ENCODE measurements at regions not wholly inside any gene's neighbourhood (a gene's known extent, or its start where the extent isn't known, plus 50 kb on each side); places are given as distances from the start of the nearest gene placed in this dataset.

DNA sequence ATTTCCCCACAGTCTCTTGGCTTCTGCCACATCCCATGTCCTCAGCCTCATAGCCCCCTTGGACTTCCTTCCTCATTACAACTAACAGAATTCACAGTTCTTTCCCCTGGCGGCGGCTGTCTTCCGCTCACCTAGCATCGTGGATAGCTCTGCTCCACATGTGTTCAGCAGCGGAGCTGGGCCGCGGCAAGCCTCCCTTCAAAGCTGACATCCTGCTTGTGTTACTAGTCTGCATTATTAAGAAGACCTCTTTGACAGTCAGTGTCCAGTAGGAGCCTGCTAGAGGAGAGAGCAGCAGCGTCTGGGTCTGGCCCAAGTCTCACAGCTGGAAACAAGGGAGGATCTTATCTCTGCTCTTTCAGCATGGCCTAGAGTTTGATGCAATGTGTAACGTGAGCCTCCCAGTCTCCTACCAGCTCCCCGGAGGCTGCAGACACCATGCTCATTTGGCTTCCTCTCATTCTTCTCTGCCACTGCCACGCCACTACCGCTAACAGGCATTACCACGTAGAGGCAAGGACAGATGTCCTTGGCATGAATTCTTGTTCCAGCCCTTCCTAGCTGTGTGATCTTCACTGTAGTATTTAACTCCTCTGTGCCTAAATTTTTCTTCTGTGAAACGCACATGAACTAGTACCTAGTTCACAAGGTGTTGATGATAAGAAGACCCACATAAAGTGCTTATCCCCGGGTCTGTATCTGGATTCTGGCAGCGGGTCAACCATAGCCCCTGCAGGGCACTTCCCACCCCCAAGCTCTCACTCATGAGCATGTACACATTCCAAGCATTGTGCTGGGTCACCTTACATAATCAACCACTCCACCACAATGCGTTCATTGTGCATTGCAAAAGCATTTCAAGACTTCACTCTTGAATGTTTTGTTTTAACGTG is 107.1 kb upstream of the BACH2 start:
- DNase-seq (ENCODE audit: low read depth): peak; percentile 53

DNA sequence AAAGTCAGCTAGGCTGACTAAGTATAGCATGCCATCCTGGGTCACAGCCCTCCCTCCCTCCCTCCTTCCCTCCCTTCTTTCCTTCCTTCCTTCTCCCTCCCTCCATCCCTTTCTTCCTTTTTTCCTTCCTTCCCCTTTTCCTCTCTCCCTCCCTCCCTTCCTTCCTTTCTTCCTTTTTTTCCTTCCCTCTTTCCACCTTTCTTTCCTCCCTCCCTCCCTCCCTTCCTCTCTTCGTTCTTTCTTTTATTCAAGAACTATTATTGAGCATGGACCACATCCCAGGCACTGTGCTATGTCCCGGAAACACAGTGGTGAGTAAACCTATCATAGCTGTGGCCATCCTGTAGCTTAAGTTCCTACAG is 106.2 kb upstream of the BACH2 start:
- DNase-seq (ENCODE audit: low read depth): no peak

- DNase-seq (ENCODE audit: low read depth): no peak
Observed at GRCh38 chr6:90401933-90402830, 105.5 kb upstream of the BACH2 start.

DNA sequence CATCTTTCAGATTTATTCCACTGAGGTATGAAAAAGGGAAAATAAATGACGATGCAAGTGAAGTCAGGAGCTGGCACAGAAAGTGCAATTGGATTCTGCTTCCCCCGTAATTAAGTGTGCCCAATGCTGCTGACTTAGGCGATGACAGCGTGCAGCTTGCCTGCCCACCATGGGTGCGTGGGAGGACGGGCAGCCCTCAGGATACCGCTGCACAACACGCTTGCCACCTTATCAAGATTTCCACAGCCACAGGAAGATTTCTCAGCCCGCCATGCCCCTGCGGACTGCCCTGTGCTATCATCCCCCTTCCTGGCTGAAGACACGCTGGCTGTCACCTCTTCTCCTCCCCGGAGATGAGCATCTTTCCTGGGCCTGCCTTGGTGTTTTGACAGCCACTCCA is 103.3 kb upstream of the BACH2 start:
- no peak for DNase-seq (ENCODE audit: low read depth)

DNA sequence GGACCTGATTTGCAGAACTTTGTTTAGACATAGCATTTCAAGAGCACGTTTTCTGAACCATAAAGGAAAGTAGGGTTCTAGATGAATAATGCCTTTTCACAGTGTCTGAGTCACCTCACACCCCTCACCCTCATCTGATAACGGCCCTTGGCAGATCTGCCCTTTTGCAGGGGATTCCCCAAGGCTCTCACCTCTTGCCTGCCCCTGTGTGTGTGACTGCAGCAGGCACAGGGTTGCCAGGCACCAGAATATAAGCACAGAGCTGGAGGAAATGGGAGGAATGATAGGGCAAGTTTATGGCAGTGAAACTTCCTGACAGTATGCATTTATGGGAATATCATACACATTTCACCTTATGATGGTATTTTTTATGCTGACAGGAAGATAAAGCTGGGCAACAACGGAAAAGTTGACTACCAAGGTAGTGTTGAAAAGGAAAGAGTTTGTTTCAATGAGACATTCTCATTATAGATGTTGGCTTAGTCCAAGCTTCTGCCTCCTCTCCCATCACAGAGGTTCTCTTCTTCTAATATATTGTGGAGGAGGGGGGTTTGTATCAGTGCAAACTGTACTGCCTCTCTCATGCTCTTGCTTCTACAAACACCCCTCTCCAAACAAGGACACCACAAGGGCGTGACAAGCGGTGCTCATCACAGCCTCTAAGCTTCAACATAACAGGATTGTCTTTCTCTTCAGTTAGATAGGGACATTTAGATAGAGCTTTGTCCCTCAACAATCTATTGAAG is 101.5 kb upstream of the BACH2 start:
- no peak for DNase-seq (ENCODE audit: low read depth)

GRCh38 chr6:90397047-90397446 is 100.4 kb upstream of the BACH2 start:
- no peak for DNase-seq (ENCODE audit: low read depth)

DNA sequence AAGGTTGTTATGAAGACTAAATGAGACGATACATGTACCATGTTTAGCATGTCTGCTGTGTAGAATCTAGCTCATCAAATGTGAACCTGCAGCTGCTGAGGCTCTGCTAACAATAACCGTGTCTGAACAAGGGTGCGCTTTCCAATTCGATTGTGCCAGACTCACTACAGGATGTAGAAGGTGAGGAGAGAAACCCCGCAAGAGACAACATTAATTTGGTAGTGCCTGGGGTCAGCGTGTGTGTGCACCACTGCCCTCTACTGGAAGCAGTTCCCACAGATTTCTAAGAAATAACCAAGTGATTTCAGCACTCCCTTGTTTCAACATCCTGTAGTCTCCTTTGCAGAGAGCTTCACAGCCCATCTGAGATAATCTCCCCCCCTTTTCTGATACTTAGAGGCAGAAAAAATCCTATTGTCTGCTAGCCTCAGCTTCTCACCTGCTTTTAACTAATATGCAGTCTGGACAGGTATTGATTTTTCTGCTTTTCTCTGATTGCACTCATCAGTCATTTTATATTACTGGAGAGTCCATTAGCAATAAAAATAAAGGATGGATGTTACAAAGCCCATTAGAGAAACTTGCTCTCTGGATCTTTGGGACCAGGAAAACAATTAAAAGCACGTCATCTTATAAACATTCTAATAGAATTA is 96.7 kb upstream of the BACH2 start:
- peak; percentile 65 for DNase-seq (ENCODE audit: low read depth)

GRCh38 chr6:90390379-90390778 is 93.7 kb upstream of the BACH2 start:
- no peak for DNase-seq (ENCODE audit: low read depth)

DNA sequence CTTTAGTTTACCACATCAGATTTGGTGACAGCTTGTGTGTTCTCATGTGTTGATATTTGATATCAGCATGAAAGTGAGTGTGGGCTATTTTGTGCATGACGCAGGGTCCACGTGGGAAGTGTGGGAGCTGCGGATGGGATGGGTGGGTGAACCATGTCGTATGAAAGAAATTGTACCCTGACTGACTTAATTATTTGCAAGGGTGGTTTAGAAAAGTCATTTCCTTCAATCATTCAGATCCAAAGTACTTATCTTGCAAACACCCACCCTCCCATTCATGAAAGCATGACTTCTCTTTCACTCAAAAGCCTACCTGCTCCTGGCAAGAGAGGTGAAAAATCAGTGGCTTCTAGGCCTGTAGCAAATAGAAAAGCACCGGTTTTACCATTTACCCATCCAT is 91.8 kb upstream of the BACH2 start:
- DNase-seq (ENCODE audit: low read depth): no peak

DNA sequence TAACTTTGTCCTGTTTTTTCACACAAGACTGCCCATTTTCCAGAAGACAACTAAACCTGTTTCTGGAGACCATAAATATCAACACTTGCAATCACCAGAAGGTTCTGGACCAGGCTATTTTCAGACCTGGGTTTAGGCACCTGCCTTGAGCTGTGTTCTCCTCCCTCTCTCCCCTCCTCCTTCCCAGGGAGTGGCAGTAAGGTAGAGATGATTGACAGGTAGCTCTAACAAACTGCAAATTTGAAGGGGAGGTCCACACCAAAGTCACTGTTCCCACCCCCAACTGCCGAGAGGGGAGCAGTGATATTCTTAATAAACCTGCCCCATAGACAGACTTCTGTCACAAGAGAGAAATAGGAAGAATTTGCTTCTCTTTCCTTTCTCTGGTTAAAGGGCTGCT is 91.2 kb upstream of the BACH2 start:
- DNase-seq (ENCODE audit: low read depth): no peak

DNA sequence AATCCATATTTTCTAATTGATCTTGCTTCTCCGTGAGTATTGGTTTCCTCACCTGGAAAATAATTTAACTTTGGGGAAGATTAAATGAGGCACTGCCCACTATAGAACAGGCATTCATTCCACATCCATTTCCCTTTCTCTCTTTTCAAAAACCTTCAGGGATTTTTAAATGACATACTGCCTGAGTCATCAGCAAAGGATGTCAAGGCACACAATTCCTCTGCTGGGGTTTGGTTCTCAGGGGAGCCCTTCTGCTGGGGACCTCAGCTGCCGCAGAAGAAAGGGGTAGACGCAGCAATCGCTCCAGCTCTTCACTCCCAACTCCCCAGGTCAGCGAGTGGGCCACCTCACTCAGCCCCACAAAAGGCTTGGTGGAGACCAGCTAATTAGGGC is 90.7 kb upstream of the BACH2 start:
- peak; percentile 15 for DNase-seq (ENCODE audit: low read depth)

DNA sequence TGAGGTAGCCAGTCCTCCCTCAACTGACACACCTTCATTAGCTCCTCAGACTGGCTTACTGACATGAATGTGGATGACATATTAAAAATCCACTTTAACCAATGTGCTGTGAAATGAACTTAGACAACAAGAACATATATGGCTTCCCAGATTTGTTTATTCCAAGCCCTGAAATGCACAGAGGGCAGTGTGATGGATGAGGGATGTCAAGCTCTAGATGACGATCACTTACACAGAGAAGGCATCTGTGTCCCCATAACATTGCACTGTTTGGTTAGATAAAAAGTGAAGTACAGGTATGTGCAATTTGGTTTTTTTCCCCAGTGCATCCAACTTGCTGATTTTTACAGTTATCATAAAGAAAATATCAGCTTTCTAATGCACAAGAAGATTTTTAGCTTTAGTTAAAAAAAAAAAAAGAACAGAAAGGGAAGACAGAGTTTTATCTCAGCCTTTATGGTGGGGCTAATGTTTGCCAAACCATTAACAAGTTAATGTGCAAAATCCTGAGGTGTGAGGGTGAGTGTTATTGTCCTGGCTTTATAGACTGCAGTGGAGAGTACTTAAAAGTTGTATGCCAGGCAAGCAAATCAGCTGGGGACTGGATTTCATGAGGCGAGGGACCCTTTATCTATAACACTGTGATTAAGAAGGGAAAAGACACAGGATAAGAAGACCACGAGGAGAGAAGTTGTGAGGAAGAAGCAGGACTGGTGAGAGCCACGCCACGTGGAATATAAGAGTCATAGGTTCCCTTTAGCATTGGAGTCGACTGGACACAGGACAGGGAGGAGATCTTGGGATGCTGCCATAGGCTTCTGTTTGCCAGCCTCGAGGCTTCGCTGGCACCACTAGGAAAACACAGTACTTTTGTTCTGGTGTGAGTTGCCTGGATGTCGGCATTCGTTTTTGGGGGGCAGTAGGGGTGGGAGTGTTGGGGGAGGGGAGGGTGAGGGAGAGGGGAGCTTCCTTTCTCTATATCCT is 90.0 kb upstream of the BACH2 start:
- no peak for DNase-seq (ENCODE audit: low read depth)

- DNase-seq (ENCODE audit: low read depth): no peak
Observed at GRCh38 chr6:90385759-90386313, 89.2 kb upstream of the BACH2 start.

DNA sequence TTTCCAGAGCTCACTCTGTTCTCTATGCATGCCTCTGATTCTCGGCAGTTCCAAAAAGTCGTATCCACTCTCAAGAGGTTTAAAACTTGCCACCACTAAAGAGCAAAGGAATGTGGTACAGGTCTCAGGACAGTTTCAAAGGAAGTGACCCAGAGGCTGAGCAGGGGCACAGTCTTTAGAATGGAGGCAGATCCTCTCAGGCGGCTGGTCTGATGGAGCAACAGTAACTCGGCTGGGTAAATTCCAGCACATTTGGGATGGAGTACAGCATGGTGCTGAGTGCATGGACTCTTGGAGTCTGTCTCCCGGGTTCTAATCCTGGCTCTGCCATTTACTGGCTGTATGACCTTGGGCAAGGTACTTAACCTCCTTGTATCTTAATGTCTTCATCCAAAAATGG is 88.1 kb upstream of the BACH2 start:
- DNase-seq (ENCODE audit: low read depth): no peak

- DNase-seq (ENCODE audit: low read depth): no peak
Observed at GRCh38 chr6:90383196-90383822, 86.7 kb upstream of the BACH2 start.

DNA sequence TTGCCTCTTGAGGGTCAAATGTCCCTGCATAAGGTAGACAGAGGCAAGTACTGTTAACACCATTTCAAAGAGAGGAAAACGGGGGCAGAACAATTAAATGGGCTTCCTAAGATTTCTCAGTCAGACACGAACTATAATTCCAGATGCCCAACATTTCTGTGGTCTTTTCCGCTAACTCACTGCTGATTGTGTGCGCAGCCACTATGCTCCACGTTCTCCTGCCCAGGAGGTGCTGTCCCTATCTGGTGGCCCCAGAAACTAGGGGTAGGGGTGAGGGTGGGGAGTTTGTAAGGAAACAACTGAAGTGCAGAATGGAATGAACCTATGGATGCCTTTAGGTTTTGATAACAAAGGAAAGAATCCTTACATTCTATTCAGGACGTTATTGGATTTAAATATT is 86.1 kb upstream of the BACH2 start:
- DNase-seq (ENCODE audit: low read depth): no peak

GRCh38 chr6:90375681-90376439 is 79.2 kb upstream of the BACH2 start:
- peak; percentile 95 for DNase-seq (ENCODE audit: low read depth)

DNA sequence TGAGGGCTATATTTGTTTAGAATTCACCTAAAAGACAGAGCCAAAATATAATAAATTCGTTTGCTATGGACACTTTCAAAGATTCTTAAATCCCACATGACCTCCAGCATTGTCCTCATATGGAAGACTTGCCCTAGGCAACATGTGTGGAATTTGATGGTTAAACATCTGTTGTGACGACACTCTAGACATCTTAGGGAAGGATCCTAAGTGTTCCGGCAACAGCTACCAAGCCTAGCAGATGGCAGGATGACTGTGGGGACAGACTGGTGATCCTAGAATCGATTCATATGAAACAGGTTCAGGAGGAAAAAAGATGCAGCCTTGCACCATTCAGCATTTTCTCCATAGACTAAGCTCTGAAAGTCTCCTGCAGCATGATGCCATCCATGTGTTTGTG is 77.6 kb upstream of the BACH2 start:
- DNase-seq (ENCODE audit: low read depth): peak; percentile 39

GRCh38 chr6:90372885-90373284 is 76.2 kb upstream of the BACH2 start:
- no peak for DNase-seq (ENCODE audit: low read depth)
